WTC11 (cell line): ENCODE measurements at regions not wholly inside any gene's neighbourhood (a gene's known extent, or its start where the extent isn't known, plus 50 kb on each side); places are given as distances from the start of the nearest gene placed in this dataset.

Source experiments
- CTCF ChIP-seq: fragments of 200-600 bp; IDR thresholded peaks from 2 replicates; pipeline ENCODE4 v1.8.0; 2022; ENCODE audit warnings: antibody characterized with exemption
- FOXK1 ChIP-seq: sonication (generic); formaldehyde crosslinking; IDR thresholded peaks from 2 replicates; pipeline ENCODE4 v1.8.0; 2022; ENCODE audit warnings: mild to moderate bottlenecking, moderate library complexity, missing genetic modification reagents
- FOXP1 ChIP-seq: sonication (generic); formaldehyde crosslinking; IDR thresholded peaks from 2 replicates; pipeline ENCODE4 v1.8.0; 2022; ENCODE audit warnings: missing genetic modification reagents, mild to moderate bottlenecking, moderate library complexity, borderline replicate concordance
- IRF2 ChIP-seq: sonication (generic); formaldehyde crosslinking; IDR thresholded peaks from 2 replicates; pipeline ENCODE4 v1.8.0; 2022; ENCODE audit warnings: low read depth, missing genetic modification reagents, borderline replicate concordance
- TEAD4 ChIP-seq: sonication (generic); formaldehyde crosslinking; IDR thresholded peaks from 2 replicates; pipeline ENCODE4 v1.8.0; 2022; ENCODE audit warnings: mild to moderate bottlenecking, missing genetic modification reagents
- USF2 ChIP-seq: sonication (generic); formaldehyde crosslinking; IDR thresholded peaks from 2 replicates; pipeline ENCODE4 v1.8.1; 2023; ENCODE audit warnings: mild to moderate bottlenecking, missing genetic modification reagents, moderate library complexity
- ZNF219 ChIP-seq: sonication (generic); formaldehyde crosslinking; IDR thresholded peaks from 2 replicates; pipeline ENCODE4 v1.8.0; 2023; ENCODE audit warnings: missing genetic modification reagents, mild to moderate bottlenecking, borderline replicate concordance

- TF ChIP-seq ZNF219 (CRISPR knock-in tag) (no peak), USF2 (no peak), IRF2 (CRISPR knock-in tag) (no peak), CTCF (no peak), FOXP1 (no peak), TEAD4 (CRISPR knock-in tag) (no peak), FOXK1 (CRISPR knock-in tag) (no peak)
Observed at GRCh38 chr11:71358122-71358728, 90.0 kb downstream of the DHCR7 start.
